SKM-1 (cell line): ENCODE measurements at regions not wholly inside any gene's neighbourhood (a gene's known extent, or its start where the extent isn't known, plus 50 kb on each side); places are given as distances from the start of the nearest gene placed in this dataset.

ENCODE experiments used
- DNase-seq: peaks from one replicate; lab custom pipeline; 2025; ENCODE audit not compliant: unreplicated experiment; lab: John Stamatoyannopoulos, UW

- no peak for DNase-seq
Measured at GRCh38 chr13:78029901-78030300, 111.3 kb upstream of the EDNRB start.

- no peak for DNase-seq
Measured at GRCh38 chr13:78028960-78029359, 110.3 kb upstream of the EDNRB start.

GRCh38 chr13:78024996-78025395, 106.4 kb upstream of the EDNRB start:
- no peak for DNase-seq

GRCh38 chr13:78022164-78022877, 103.7 kb upstream of the EDNRB start:
- DNase-seq = peak; percentile 61

- no peak for DNase-seq
Measured at GRCh38 chr13:78020861-78021260, 102.2 kb upstream of the EDNRB start.

GRCh38 chr13:78015782-78016181, 97.2 kb upstream of the EDNRB start:
- no peak for DNase-seq

- no peak for DNase-seq
Measured at GRCh38 chr13:78012046-78012445, 93.4 kb upstream of the EDNRB start.

GRCh38 chr13:78004821-78005220, 86.2 kb upstream of the EDNRB start:
- DNase-seq = no peak

- no peak for DNase-seq
Measured at GRCh38 chr13:77999746-78000145, 81.1 kb upstream of the EDNRB start.

GRCh38 chr13:77994166-77994565, 75.5 kb upstream of the EDNRB start:
- no peak for DNase-seq

GRCh38 chr13:77991003-77991402, 72.4 kb upstream of the EDNRB start:
- no peak for DNase-seq

- DNase-seq = no peak
Measured at GRCh38 chr13:77989281-77989680, 70.7 kb upstream of the EDNRB start.

GRCh38 chr13:77988355-77988754, 69.7 kb upstream of the EDNRB start:
- DNase-seq = no peak

- no peak for DNase-seq
Measured at GRCh38 chr13:77986713-77987112, 68.1 kb upstream of the EDNRB start.

GRCh38 chr13:77985866-77986636, 67.4 kb upstream of the EDNRB start:
- no peak for DNase-seq

GRCh38 chr13:77981281-77981881, 62.8 kb upstream of the EDNRB start:
- no peak for DNase-seq

GRCh38 chr13:77980592-77980991, 62.0 kb upstream of the EDNRB start:
- no peak for DNase-seq

GRCh38 chr13:77979721-77980385, 61.2 kb upstream of the EDNRB start:
- no peak for DNase-seq

- no peak for DNase-seq
Measured at GRCh38 chr13:77975358-77976042, 56.9 kb upstream of the EDNRB start.

GRCh38 chr13:77969299-77969698, 50.7 kb upstream of the EDNRB start:
- no peak for DNase-seq
